HepG2 (cell line): ENCODE measurements at regions not wholly inside any gene's neighbourhood (a gene's known extent, or its start where the extent isn't known, plus 50 kb on each side); places are given as distances from the start of the nearest gene placed in this dataset.

Experiments used
- ATAC-seq: fragments of 200-7000 bp; cut with Tn5 transposase; 3 replicates; pipeline ENCODE4 v1.9.1; 2020; ENCODE audit warnings: mild to moderate bottlenecking, moderate library complexity
- BruUV-seq: library from RNA; stranded (reverse); fragments of 400-500 nt; replicated peaks from 2 replicates; lab custom pipeline; 2021; lab: Mats Ljungman, UMichigan
- CTCF ChIA-PET: fragments of 300-600 bp; formaldehyde crosslinking; extraction: SDS; loops from one replicate; lab custom pipeline; 2021; ENCODE audit warnings: low total read pairs, inconsistent platforms, low intra/inter-chr PET ratio; lab: Yijun Ruan, JAX
- POLR2A ChIA-PET: fragments of 350-600 bp; sonication (Branson Sonifier 250); formaldehyde crosslinking; loops from one replicate; lab custom pipeline; 2020; ENCODE audit warnings: antibody characterized with exemption, inconsistent platforms; lab: Yijun Ruan, JAX
- DNase-seq: peaks from one replicate; pipeline ENCODE4 v3.0.0-alpha.2; 2015; ENCODE audit warnings: low spot score
- FAIRE-seq: peaks from 3 replicates; lab custom pipeline; 2011; peaks lifted over from hg19 to GRCh38; lab: Jason Lieb, UNC
- H2AFZ ChIP-seq: one replicate; pipeline ENCODE4 v1.6.1; 2011; ENCODE audit warnings: low read length, inconsistent platforms
- H3K27ac ChIP-seq: fragments of 300-600 bp; 3 replicates; pipeline ENCODE4 v1.8.0; 2011; ENCODE audit warnings: mixed run types, mild to moderate bottlenecking, mixed read lengths, low read length, inconsistent platforms; ENCODE audit not compliant: insufficient read depth; ENCODE audit errors: extremely low read length
- H3K27me3 ChIP-seq, 2 experiments: fragments of 200-600 bp in 1 of 2; 2 replicates in 1 of 2; 3 replicates in 1 of 2; pipeline versions ENCODE4 v1.6.0 to v1.8.0; 2011; ENCODE audit warnings: low read length in 2 of 2, mild to moderate bottlenecking in 2 of 2, moderate library complexity in 2 of 2, inconsistent platforms in 1 of 2; ENCODE audit not compliant: insufficient read depth in 2 of 2, control insufficient read depth in 1 of 2
- H3K36me3 ChIP-seq, 2 experiments: fragments of 200-600 bp in 1 of 2; replicated peaks in 1 of 2; 2 replicates in 1 of 2; 3 replicates in 1 of 2; pipeline versions ENCODE4 v1.5.1 to v1.8.0; 2011; ENCODE audit warnings: low read length in 2 of 2, inconsistent platforms in 1 of 2; ENCODE audit not compliant: insufficient read depth in 2 of 2, control insufficient read depth in 1 of 2
- H3K4me1 ChIP-seq: 2 replicates; pipeline ENCODE4 v1.5.1; 2012; ENCODE audit warnings: low read length, inconsistent platforms; ENCODE audit not compliant: insufficient read depth
- H3K4me2 ChIP-seq: 2 replicates; pipeline ENCODE4 v1.6.0; 2011; ENCODE audit warnings: low read depth, low read length, inconsistent platforms
- H3K4me3 ChIP-seq, 3 experiments: fragments of 200-600 bp in 1 of 3; sonication (generic), shearing (Covaris generic) in 1 of 3; replicated peaks in 1 of 3; 2 replicates each; pipeline ENCODE4 v1.5.1; 2011 to 2016; ENCODE audit warnings: low read length in 3 of 3, inconsistent platforms in 2 of 3, low read depth in 2 of 3, mild to moderate bottlenecking in 2 of 3, control low read depth in 1 of 3, mixed read lengths in 1 of 3; ENCODE audit not compliant: insufficient read depth in 1 of 3
- H3K79me2 ChIP-seq: one replicate; pipeline ENCODE4 v1.6.1; 2011; ENCODE audit warnings: low read length, inconsistent platforms; ENCODE audit not compliant: insufficient read depth
- H3K9ac ChIP-seq: 2 replicates; pipeline ENCODE4 v1.6.0; 2011; ENCODE audit warnings: mild to moderate bottlenecking, low read depth, low read length, inconsistent platforms; ENCODE audit not compliant: insufficient read depth
- H3K9me3 ChIP-seq: 2 replicates; pipeline ENCODE4 v1.5.1; 2012; ENCODE audit warnings: mild to moderate bottlenecking, low read length
- H4K20me1 ChIP-seq: 2 replicates; pipeline ENCODE4 v1.6.0; 2011; ENCODE audit warnings: inconsistent platforms, mild to moderate bottlenecking, low read length, moderate library complexity; ENCODE audit not compliant: insufficient read depth
- BCLAF1 ChIP-seq: fragments of 450-650 bp; IDR thresholded peaks from 2 replicates; pipeline ENCODE4 v1.6.1; 2017; ENCODE audit warnings: mild to moderate bottlenecking
- MXD4 ChIP-seq: IDR thresholded peaks from 2 replicates; pipeline ENCODE4 v1.6.1; 2016; ENCODE audit warnings: mild to moderate bottlenecking, missing biosample characterization, missing genetic modification reagents
- PRDM10 ChIP-seq: sonication (generic); formaldehyde crosslinking; IDR thresholded peaks from 2 replicates; pipeline ENCODE4 v1.4.0; 2020; ENCODE audit warnings: low read depth, missing genetic modification reagents
- RAD21 ChIP-seq: fragments of 450-650 bp; formaldehyde crosslinking; IDR thresholded peaks from 2 replicates; pipeline ENCODE4 v1.5.0; 2020; ENCODE audit warnings: mild to moderate bottlenecking
- SNAPC2 ChIP-seq: sonication (generic); formaldehyde crosslinking; IDR thresholded peaks from 2 replicates; pipeline ENCODE4 v1.8.1; 2022; ENCODE audit warnings: mild to moderate bottlenecking, missing genetic modification reagents
- SP4 ChIP-seq: sonication (generic); formaldehyde crosslinking; IDR thresholded peaks from 2 replicates; pipeline ENCODE4 v1.8.1; 2023; ENCODE audit warnings: mild to moderate bottlenecking, missing genetic modification reagents
- SPEN ChIP-seq: sonication (generic); formaldehyde crosslinking; IDR thresholded peaks from 2 replicates; pipeline ENCODE4 v1.5.1; 2020; ENCODE audit warnings: low read depth, mild to moderate bottlenecking, missing genetic modification reagents
- TAF1 ChIP-seq: sonication (generic); formaldehyde crosslinking; IDR thresholded peaks from 2 replicates; pipeline ENCODE4 v1.4.0; 2020; ENCODE audit warnings: missing genetic modification reagents
- TERF1 ChIP-seq: sonication (generic); formaldehyde crosslinking; IDR thresholded peaks from 2 replicates; pipeline ENCODE4 v1.8.0; 2022; ENCODE audit warnings: mild to moderate bottlenecking, missing genetic modification reagents, moderate library complexity
- ZNF44 ChIP-seq: sonication (generic); formaldehyde crosslinking; IDR thresholded peaks from 2 replicates; pipeline ENCODE4 v1.5.1; 2020; ENCODE audit warnings: mild to moderate bottlenecking, missing genetic modification reagents
- ZNF83 ChIP-seq: sonication (generic); formaldehyde crosslinking; IDR thresholded peaks from 2 replicates; pipeline ENCODE4 v1.4.0; 2020; ENCODE audit warnings: missing genetic modification reagents, mild to moderate bottlenecking, borderline replicate concordance
- WGBS: methylation state at CpG from one replicate; pipeline ENCODE4 v1.1.6; 2017; ENCODE audit warnings: low lambda C conversion rate; 5-methylcytosine and 5-hydroxymethylcytosine counted together
- in situ Hi-C: cut with HindIII; loops from 2 replicates; pipeline ENCODE4 v1.10.0; 2017; ENCODE audit warnings: low pct_unique_long_range_greater_than_20kb; ENCODE audit not compliant: extremely low pct_ligation_motif_present
- intact Hi-C: fragments of 100-400 bp; cut with micrococcal nuclease; formaldehyde crosslinking; loops from one replicate; pipeline ENCODE4 v1.10.0; 2022; ENCODE audit not compliant: unreplicated experiment

GRCh38 chr3:117272876-117273523 lies 563.4 kb downstream of the TUSC7 start:
- Histone ChIP-seq H3K4me3 (no peak overlapping the region), H3K79me2 (no peaks in the 10 kb centered on the region), H3K27me3 (no peaks in the 10 kb centered on the region), H3K4me2 (no peak overlapping the region), H3K9me3 (no peaks in the 10 kb centered on the region), H3K27ac (no peak overlapping the region), H3K4me1 (no peaks in the 10 kb centered on the region), H2AFZ (no peak overlapping the region), H4K20me1 (no peaks in the 10 kb centered on the region), H3K9ac (no peak overlapping the region), H3K36me3 (no peaks in the 10 kb centered on the region)
- no peak for FAIRE-seq
- CTCF ChIA-PET: no interaction called here
- no peak for ATAC-seq
- intact Hi-C loops: no loop called here
- POLR2A ChIA-PET: no interaction called here
- under 1% methylated on average over 5 of the region's 5 CpGs for WGBS
- BruUV-seq: no TSS peak
- DNase-seq: no peak
- TF ChIP-seq BCLAF1 (no peak), ZNF83 (CRISPR knock-in tag) (no peak), TERF1 (CRISPR knock-in tag) (no peak), PRDM10 (CRISPR knock-in tag) (no peak), RAD21 (CRISPR knock-in tag) (no peak), MXD4 (CRISPR knock-in tag) (no peak), SNAPC2 (CRISPR knock-in tag) (no peak), SP4 (CRISPR knock-in tag) (no peak), TAF1 (no peak), SPEN (CRISPR knock-in tag) (no peak), ZNF44 (CRISPR knock-in tag) (no peak)
- in situ Hi-C loops: no loop called here
